ENCODE measurements at regions not wholly inside any gene's neighbourhood (a gene's known extent, or its start where the extent isn't known, plus 50 kb on each side); places are given as distances from the start of the nearest gene placed in this dataset.

DNA sequence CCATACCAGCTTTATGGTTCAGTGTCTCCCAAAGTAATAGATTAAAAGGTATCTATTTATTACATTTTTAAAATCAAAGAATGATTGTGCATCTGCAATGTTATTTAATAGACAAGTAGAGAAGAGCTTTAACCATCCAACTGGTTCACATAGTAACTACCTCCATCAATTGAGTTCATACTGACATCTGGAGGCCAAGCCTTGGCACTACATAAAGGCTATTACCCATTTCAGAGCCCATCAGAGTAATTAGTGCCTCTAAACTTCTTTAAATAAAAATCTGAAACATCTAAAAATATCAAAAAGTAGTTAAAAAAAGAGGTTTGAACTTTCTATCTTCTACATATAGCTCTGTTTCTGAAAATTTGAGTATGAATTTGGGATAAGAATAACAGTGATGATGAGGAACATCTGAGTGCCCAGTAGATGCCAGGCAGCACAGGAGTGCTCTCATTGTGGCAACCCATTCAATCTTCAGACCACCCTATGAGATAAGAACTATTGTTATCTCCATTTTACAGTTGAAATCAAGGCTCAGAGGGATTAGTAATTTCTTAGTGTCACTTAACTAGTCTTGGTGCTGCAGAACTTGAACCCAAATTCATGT, 132.9 kb upstream of the DAAM1 start:
- TF ChIP-seq POLR2A (IDR thresholded peaks at IDR 0.05; ENCODE audit: low read depth) (no peak), EP300 (IDR thresholded peaks at IDR 0.05) (no peak)
- TF ChIP-seq, protein P1, sequence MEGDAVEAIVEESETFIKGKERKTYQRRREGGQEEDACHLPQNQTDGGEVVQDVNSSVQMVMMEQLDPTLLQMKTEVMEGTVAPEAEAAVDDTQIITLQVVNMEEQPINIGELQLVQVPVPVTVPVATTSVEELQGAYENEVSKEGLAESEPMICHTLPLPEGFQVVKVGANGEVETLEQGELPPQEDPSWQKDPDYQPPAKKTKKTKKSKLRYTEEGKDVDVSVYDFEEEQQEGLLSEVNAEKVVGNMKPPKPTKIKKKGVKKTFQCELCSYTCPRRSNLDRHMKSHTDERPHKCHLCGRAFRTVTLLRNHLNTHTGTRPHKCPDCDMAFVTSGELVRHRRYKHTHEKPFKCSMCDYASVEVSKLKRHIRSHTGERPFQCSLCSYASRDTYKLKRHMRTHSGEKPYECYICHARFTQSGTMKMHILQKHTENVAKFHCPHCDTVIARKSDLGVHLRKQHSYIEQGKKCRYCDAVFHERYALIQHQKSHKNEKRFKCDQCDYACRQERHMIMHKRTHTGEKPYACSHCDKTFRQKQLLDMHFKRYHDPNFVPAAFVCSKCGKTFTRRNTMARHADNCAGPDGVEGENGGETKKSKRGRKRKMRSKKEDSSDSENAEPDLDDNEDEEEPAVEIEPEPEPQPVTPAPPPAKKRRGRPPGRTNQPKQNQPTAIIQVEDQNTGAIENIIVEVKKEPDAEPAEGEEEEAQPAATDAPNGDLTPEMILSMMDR (IDR thresholded peaks at IDR 0.05): peak; percentile 66 to 73 (median 69)
